ENCODE measurements at regions not wholly inside any gene's neighbourhood (a gene's known extent, or its start where the extent isn't known, plus 50 kb on each side); places are given as distances from the start of the nearest gene placed in this dataset.
A peak's percentile ranks its signal among the peaks of the same experiment; 100 is the strongest.

- ATAC-seq (no peak), DNase-seq (no peak)
- Histone ChIP-seq H3K4me1 (peaks cover 0 to 4% of the 10 kb centered on the region in 2 donors), H3K9me3 (no peaks in the 10 kb centered on the region), H3K27me3 (peaks cover 0 to 2% of the 10 kb centered on the region in 2 donors), H3K27ac (no peak overlapping the region), H3K36me3 (no peaks in the 10 kb centered on the region), H3K4me3 (no peak overlapping the region)
- intact Hi-C loops (cut with DNase I), result loop anchor here in 1 of 2 donors (5.0 kb wide), 1 partner anchor 164 kb away; no protein-coding TSS in a partner anchor
- no peak for TF ChIP-seq CTCF (IDR thresholded peaks at IDR 0.05)
Measured at GRCh38 chr7:26060733-26061677, 91.0 kb upstream of the NFE2L3 start.

GRCh38 chr7:26061678-26062603 lies 90.1 kb upstream of the NFE2L3 start:
- Histone ChIP-seq H3K27ac (no peak overlapping the region), H3K4me3 (no peak overlapping the region), H3K4me1 (peaks cover 0 to 4% of the 10 kb centered on the region in 2 donors), H3K9me3 (no peaks in the 10 kb centered on the region), H3K27me3 (peaks cover 0 to 2% of the 10 kb centered on the region in 2 donors), H3K36me3 (no peaks in the 10 kb centered on the region)
- peak; percentile 94 for ATAC-seq
- intact Hi-C loops (cut with DNase I), result loop anchor here in 1 of 2 donors (5.0 kb wide), 1 partner anchor 165 kb away; no protein-coding TSS in a partner anchor
- peak in 3 of 4 donors; percentile 39 to 66 (median 56) for DNase-seq
- TF ChIP-seq CTCF (IDR thresholded peaks at IDR 0.05), result peak; percentile 74 to 79

- no peak for DNase-seq
- H3K27ac ChIP-seq, result no peak overlapping the region
- TF ChIP-seq CTCF (IDR thresholded peaks at IDR 0.05), result no peak
- ATAC-seq, result no peak
- H3K36me3 ChIP-seq, result no peaks in the 10 kb centered on the region
- no peaks in the 10 kb centered on the region for H3K9me3 ChIP-seq
- peaks cover 0 to 4% of the 10 kb centered on the region in 2 donors for H3K4me1 ChIP-seq
- peaks cover 0 to 2% of the 10 kb centered on the region in 2 donors for H3K27me3 ChIP-seq
- intact Hi-C loops (cut with DNase I), result no loop called here
- H3K4me3 ChIP-seq, result no peak overlapping the region
Measured at GRCh38 chr7:26065652-26066051, 86.3 kb upstream of the NFE2L3 start.

GRCh38 chr7:26066736-26067135 lies 85.3 kb upstream of the NFE2L3 start:
- TF ChIP-seq CTCF (IDR thresholded peaks at IDR 0.05), result no peak
- intact Hi-C loops (cut with DNase I), result no loop called here
- ATAC-seq, result no peak
- peaks cover 0 to 2% of the 10 kb centered on the region in 2 donors for H3K27me3 ChIP-seq
- no peak overlapping the region for H3K27ac ChIP-seq
- no peaks in the 10 kb centered on the region for H3K36me3 ChIP-seq
- no peak overlapping the region for H3K4me3 ChIP-seq
- peaks cover 0 to under 1% of the 10 kb centered on the region in 2 donors for H3K4me1 ChIP-seq
- H3K9me3 ChIP-seq, result no peaks in the 10 kb centered on the region
- no peak for DNase-seq

Measured in left lung (tissue), 4 donors.